Astrocyte of the spinal cord (primary cell): ENCODE measurements at regions not wholly inside any gene's neighbourhood (a gene's known extent, or its start where the extent isn't known, plus 50 kb on each side); places are given as distances from the start of the nearest gene placed in this dataset.

Source experiments
- DNase-seq: peaks from one replicate; pipeline ENCODE4 v3.0.0; 2011; ENCODE audit warnings: low read depth, low spot score
- H3K4me3 ChIP-seq: 2 replicates; pipeline ENCODE4 v1.5.1; 2011; ENCODE audit warnings: low read depth, mild to moderate bottlenecking, low read length, moderate library complexity
- CTCF ChIP-seq: IDR thresholded peaks from 2 replicates; pipeline ENCODE4 v1.5.1; 2012; ENCODE audit warnings: low read depth, mild to moderate bottlenecking, low read length, inconsistent platforms
- in situ Hi-C: cut with HindIII; loops from 2 replicates; pipeline ENCODE4 v1.10.0; 2017; ENCODE audit warnings: low sequenced_read_pairs

- no peak for TF ChIP-seq CTCF
- DNase-seq = no peak
- in situ Hi-C loops = no loop called here
- H3K4me3 ChIP-seq = no peak overlapping the region
Observed at GRCh38 chr1:58041621-58042020, 504.9 kb downstream of the OMA1 start.

DNA sequence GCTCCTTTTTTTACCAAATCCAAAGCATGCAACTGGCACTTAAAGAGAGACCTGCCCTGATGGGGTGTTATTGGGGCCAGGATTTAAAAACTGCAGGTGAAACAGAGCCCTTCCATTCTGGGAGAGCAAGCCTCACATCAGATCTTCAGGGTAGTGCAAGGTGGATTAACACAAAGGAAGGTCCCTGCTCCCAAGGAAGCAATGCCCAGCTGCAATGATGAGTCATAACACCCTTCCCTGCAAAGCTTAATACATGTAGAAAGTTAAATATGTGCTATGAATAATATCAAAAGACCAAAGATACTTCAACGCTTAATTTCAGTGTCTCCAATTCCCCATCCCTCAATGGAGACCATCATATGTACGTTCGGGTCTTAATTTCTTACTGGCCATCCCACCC is 508.0 kb downstream of the OMA1 start:
- in situ Hi-C loops = no loop called here
- no peak for TF ChIP-seq CTCF
- no peak overlapping the region for H3K4me3 ChIP-seq
- no peak for DNase-seq

- H3K4me3 ChIP-seq = no peak overlapping the region
- no peak for DNase-seq
- in situ Hi-C loops = no loop called here
- TF ChIP-seq CTCF = no peak
Observed at GRCh38 chr1:58035523-58035922, 511.0 kb downstream of the OMA1 start.

DNA sequence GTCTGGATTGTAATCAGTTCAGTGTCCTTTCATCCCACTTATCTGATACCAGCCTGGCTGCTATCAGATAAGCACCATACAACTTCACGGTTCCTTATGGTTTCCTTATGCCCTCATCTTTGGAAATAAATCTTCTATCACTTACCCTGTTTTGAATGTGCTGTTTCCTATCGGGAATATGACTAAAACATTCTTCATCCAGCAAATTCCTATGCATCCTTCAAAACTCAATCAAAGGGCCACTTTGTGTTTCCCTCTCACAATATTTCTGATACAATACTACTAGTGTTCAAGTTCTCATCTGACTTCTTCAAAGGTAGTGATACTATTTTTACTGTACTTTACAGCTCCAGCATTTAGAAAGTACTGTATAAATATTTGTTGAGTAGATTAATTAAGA is 513.2 kb downstream of the OMA1 start:
- no peak for TF ChIP-seq CTCF
- DNase-seq = no peak
- in situ Hi-C loops = no loop called here
- H3K4me3 ChIP-seq = no peak overlapping the region

DNA sequence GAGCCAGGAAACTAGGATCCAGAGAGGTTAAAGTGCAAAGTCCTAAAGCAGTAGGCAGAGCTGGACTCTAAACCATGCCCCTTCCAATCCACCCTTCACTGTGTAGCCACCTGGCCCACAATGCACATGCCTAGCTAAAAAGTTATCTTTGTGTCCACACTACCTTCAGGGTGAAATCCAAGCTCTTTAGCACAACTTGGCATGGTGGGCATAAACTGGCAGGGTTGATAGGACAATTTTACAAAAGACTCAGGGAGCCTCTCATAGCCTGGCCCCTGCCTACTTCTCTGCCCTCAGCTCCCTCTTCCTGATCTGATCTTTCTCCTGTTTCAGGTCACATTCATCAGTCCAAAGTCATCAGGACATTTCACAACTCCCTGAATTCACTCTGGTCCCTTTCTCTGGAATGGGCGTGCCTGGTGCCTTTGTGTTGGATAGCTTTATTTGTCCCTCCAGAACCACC is 513.9 kb downstream of the OMA1 start:
- no peak overlapping the region for H3K4me3 ChIP-seq
- in situ Hi-C loops = no loop called here
- TF ChIP-seq CTCF = no peak
- no peak for DNase-seq

DNA sequence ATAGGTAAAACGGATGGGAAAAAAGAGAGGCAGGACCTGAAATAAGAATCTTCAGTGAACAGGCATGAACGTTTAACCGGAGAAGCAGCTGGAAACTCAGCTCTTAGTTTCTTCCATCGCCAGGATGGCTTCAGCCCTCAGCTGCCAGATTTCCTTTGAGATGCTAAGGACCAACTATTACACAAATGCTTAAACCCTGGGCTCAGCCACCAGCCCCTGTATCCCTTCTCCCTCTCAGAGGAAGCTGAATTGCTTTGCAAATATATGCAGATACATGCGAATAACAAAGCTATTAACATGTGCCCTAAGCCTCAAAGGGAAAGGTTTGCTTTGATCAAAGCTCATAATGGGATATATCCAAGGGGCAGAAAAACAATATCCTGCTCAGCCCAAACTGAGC is 515.1 kb downstream of the OMA1 start:
- no peak for DNase-seq
- in situ Hi-C loops = no loop called here
- TF ChIP-seq CTCF = no peak
- H3K4me3 ChIP-seq = no peak overlapping the region

DNA sequence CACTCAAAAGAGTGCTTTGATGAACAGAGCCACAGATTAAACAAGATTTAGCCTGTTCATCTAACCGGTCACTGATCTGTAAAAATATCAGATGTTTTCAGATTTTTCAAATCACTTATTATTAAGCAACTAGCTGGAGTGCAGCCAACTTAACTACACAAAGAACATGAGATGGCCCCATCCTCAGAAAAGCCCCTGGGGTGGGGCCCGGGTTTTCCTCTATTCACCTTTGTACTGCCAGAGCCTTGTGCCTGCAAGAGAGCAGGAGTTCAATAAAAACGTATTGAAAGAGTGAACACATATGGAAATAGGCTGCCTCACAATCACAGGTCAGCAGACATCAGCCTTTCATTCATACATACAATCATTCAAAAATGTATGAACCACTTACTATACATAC is 516.1 kb downstream of the OMA1 start:
- TF ChIP-seq CTCF = no peak
- in situ Hi-C loops = no loop called here
- no peak overlapping the region for H3K4me3 ChIP-seq
- DNase-seq = no peak
